ENCODE measurements at regions not wholly inside any gene's neighbourhood (a gene's known extent, or its start where the extent isn't known, plus 50 kb on each side); places are given as distances from the start of the nearest gene placed in this dataset.

GRCh38 chr6:106730264-106730663, 100.9 kb downstream of the QRSL1 start:
- Histone ChIP-seq H3K27me3 (replicated peaks in 1 of 2; ENCODE audit: control insufficient read depth in 2 of 2, insufficient read depth in 2 of 2, low read length in 1 of 2) (no peaks in the 10 kb centered on the region), H3K27ac (ENCODE audit: control insufficient read depth, insufficient read depth) (no peak overlapping the region), H2AFZ (ENCODE audit: control insufficient read depth, low read depth, low read length) (no peak overlapping the region), H3K9ac (ENCODE audit: control insufficient read depth, insufficient read depth, low read length) (no peak overlapping the region), H3K4me3 (no peak overlapping the region), H3K4me1 (ENCODE audit: control insufficient read depth, insufficient read depth, low read length) (peaks cover 3% of the 10 kb centered on the region), H4K20me1 (ENCODE audit: control insufficient read depth, insufficient read depth) (no peaks in the 10 kb centered on the region), H3K9me3 (replicated peaks; ENCODE audit: control insufficient read depth, insufficient read depth, low read length) (no peaks in the 10 kb centered on the region), H3K4me2 (ENCODE audit: control insufficient read depth, insufficient read depth) (no peak overlapping the region), H3K36me3 (ENCODE audit: control insufficient read depth in 2 of 2, insufficient read depth in 2 of 2, low read length in 1 of 2) (no peaks in the 10 kb centered on the region), H3K79me2 (ENCODE audit: control insufficient read depth, insufficient read depth, low read length) (no peaks in the 10 kb centered on the region)
- SMC1A ChIA-PET (ENCODE audit: uncharacterized antibody, unreplicated experiment): no interaction called here
- DNase-seq (ENCODE audit: low read depth, low spot score): no peak
- intact Hi-C loops (cut with micrococcal nuclease; ENCODE audit: unreplicated experiment): no loop called here
- in situ Hi-C loops (cut with MboI): no loop called here
- no peak for ATAC-seq
- 88% methylated on average over 1 of the region's 1 CpG for WGBS (ENCODE audit: insufficient coverage, insufficient replicate concordance, low lambda C conversion rate, missing lambda C conversion rate)
- POLR2A ChIA-PET: no interaction called here
- CTCF ChIA-PET: no interaction called here
- BruUV-seq (replicated peaks): no TSS peak
- RAD21 ChIA-PET (ENCODE audit: unreplicated experiment): no interaction called here
- TF ChIP-seq ELK1 (IDR thresholded peaks at IDR 0.05; ENCODE audit: low read depth, low read length) (no peak), ATF2 (IDR thresholded peaks at IDR 0.05; ENCODE audit: low read length) (no peak), CHD4 (IDR thresholded peaks at IDR 0.05) (no peak), SP1 (IDR thresholded peaks at IDR 0.05; ENCODE audit: low read depth, low read length) (no peak), IRF5 (IDR thresholded peaks at IDR 0.05; ENCODE audit: borderline replicate concordance) (no peak)
- FAIRE-seq: no peak
